Liver (tissue), 8 donors: ENCODE measurements at regions not wholly inside any gene's neighbourhood (a gene's known extent, or its start where the extent isn't known, plus 50 kb on each side); places are given as distances from the start of the nearest gene placed in this dataset.

Source experiments
- DNase-seq: peaks from one replicate; pipeline ENCODE4 v3.0.0-alpha.2; 2017; ENCODE audit warnings: low spot score
- H3K27ac ChIP-seq, 2 donors: one replicate each; pipeline ENCODE4 v1.7.0; 2013; ENCODE audit warnings: inconsistent platforms in 2 of 2, low read length in 2 of 2, control low read depth in 1 of 2, low read depth in 1 of 2, mild to moderate bottlenecking in 1 of 2
- H3K27me3 ChIP-seq, 4 donors: one replicate each; pipeline versions ENCODE4 v1.6.1 to v1.7.0; 2013; ENCODE audit warnings: low read length in 3 of 4, inconsistent platforms in 1 of 4, mild to moderate bottlenecking in 1 of 4, moderate library complexity in 1 of 4; ENCODE audit not compliant: control insufficient read depth in 4 of 4, insufficient read depth in 4 of 4
- H3K36me3 ChIP-seq, 4 donors: one replicate each; pipeline versions ENCODE4 v1.6.1 to v1.7.0; 2013; ENCODE audit warnings: low read length in 3 of 4, mild to moderate bottlenecking in 3 of 4, low read depth in 1 of 4, moderate library complexity in 1 of 4; ENCODE audit not compliant: control insufficient read depth in 4 of 4, insufficient read depth in 3 of 4
- H3K4me1 ChIP-seq, 4 donors: one replicate each; pipeline versions ENCODE4 v1.6.1 to v1.7.0; 2013; ENCODE audit warnings: low read length in 3 of 4, mild to moderate bottlenecking in 3 of 4, moderate library complexity in 1 of 4; ENCODE audit not compliant: control insufficient read depth in 4 of 4, insufficient read depth in 4 of 4
- H3K4me3 ChIP-seq, 3 donors: one replicate each; pipeline versions ENCODE4 v1.6.1 to v1.7.0; 2013; ENCODE audit warnings: low read length in 3 of 3, control low read depth in 1 of 3, low read depth in 1 of 3, mild to moderate bottlenecking in 1 of 3
- H3K9ac ChIP-seq, 2 donors: one replicate each; pipeline ENCODE4 v1.7.0; 2013; ENCODE audit warnings: low read length in 2 of 2, mild to moderate bottlenecking in 2 of 2, moderate library complexity in 2 of 2, control low read depth in 1 of 2, low read depth in 1 of 2
- H3K9me3 ChIP-seq, 4 donors: one replicate each; pipeline versions ENCODE4 v1.6.1 to v1.7.0; 2013; ENCODE audit warnings: low read length in 3 of 4; ENCODE audit not compliant: control insufficient read depth in 4 of 4
- EGR1 ChIP-seq, 2 donors: IDR thresholded peaks; 2 replicates each; pipeline ENCODE4 v1.6.1; 2016 to 2018; ENCODE audit warnings: antibody characterized with exemption in 2 of 2, low read depth in 2 of 2
- FOXA1 ChIP-seq: IDR thresholded peaks from 2 replicates; pipeline ENCODE4 v1.6.1; 2016; ENCODE audit warnings: antibody characterized with exemption
- FOXA2 ChIP-seq: IDR thresholded peaks from 2 replicates; pipeline ENCODE4 v1.6.1; 2016; ENCODE audit warnings: antibody characterized with exemption
- GABPA ChIP-seq, 2 donors: IDR thresholded peaks in 1 of 2; conservative IDR thresholded peaks in 1 of 2; 2 replicates each; pipeline ENCODE4 v1.6.1; 2016; ENCODE audit warnings: antibody characterized with exemption in 2 of 2, mild to moderate bottlenecking in 1 of 2, moderate library complexity in 1 of 2
- HNF4A ChIP-seq, 2 donors: conservative IDR thresholded peaks; 2 replicates each; pipeline ENCODE4 v1.6.1; 2016; ENCODE audit warnings: antibody characterized with exemption in 2 of 2, mild to moderate bottlenecking in 2 of 2
- HNF4G ChIP-seq: IDR thresholded peaks from 2 replicates; pipeline ENCODE4 v1.6.1; 2016; ENCODE audit warnings: antibody characterized with exemption
- JUND ChIP-seq, 2 donors: IDR thresholded peaks; 2 replicates each; pipeline ENCODE4 v1.6.1; 2016; ENCODE audit warnings: antibody characterized with exemption in 2 of 2
- NR2F2 ChIP-seq: IDR thresholded peaks from 2 replicates; pipeline ENCODE4 v1.6.1; 2016; ENCODE audit warnings: antibody characterized with exemption
- RAD21 ChIP-seq, 2 donors: IDR thresholded peaks; 2 replicates each; pipeline ENCODE4 v1.6.1; 2016; ENCODE audit warnings: antibody characterized with exemption in 2 of 2, mild to moderate bottlenecking in 2 of 2
- RXRA ChIP-seq, 2 donors: IDR thresholded peaks; 2 replicates each; pipeline ENCODE4 v1.6.1; 2017 to 2018; ENCODE audit warnings: antibody characterized with exemption in 2 of 2, mild to moderate bottlenecking in 1 of 2
- SP1 ChIP-seq: IDR thresholded peaks from 2 replicates; pipeline ENCODE4 v1.6.1; 2018; ENCODE audit warnings: antibody characterized with exemption, mild to moderate bottlenecking
- TAF1 ChIP-seq: conservative IDR thresholded peaks from 2 replicates; pipeline ENCODE4 v1.6.1; 2016; ENCODE audit warnings: antibody characterized with exemption, mild to moderate bottlenecking
- YY1 ChIP-seq: IDR thresholded peaks from 2 replicates; pipeline ENCODE4 v1.6.1; 2016; ENCODE audit warnings: antibody characterized with exemption, mild to moderate bottlenecking
- WGBS: extraction: QIAGEN DNeasy Blood & Tissue Kit; methylation state at CpG from one replicate; pipeline ENCODE4 v1.1.7; 2013; 5-methylcytosine and 5-hydroxymethylcytosine counted together
- TF ChIP-seq, protein P1 (sequence below): fragments of 150-350 bp; IDR thresholded peaks from 2 replicates; pipeline ENCODE4 v1.5.1; 2017; ENCODE audit warnings: improper control_type of control experiment, low read depth, low read length; ENCODE audit not compliant: missing input control
- TF ChIP-seq, protein P2 (sequence below): IDR thresholded peaks from 2 replicates; pipeline ENCODE4 v1.6.1; 2016; ENCODE audit warnings: antibody characterized with exemption, mild to moderate bottlenecking
- TF ChIP-seq, protein P3 (sequence below): IDR thresholded peaks from 2 replicates; pipeline ENCODE4 v1.6.1; 2016; ENCODE audit warnings: antibody characterized with exemption
- TF ChIP-seq, protein P4 (sequence below): IDR thresholded peaks from 2 replicates; pipeline ENCODE4 v1.6.1; 2016; ENCODE audit warnings: antibody characterized with exemption
- TF ChIP-seq, protein P5 (sequence below): IDR thresholded peaks from 2 replicates; pipeline ENCODE4 v1.6.1; 2016; ENCODE audit warnings: antibody characterized with exemption
- donor health status: healthy.
- donor health status: healthy.
- donor health status: healthy.
- donor health status: healthy.
- donor health status: healthy.

DNA sequence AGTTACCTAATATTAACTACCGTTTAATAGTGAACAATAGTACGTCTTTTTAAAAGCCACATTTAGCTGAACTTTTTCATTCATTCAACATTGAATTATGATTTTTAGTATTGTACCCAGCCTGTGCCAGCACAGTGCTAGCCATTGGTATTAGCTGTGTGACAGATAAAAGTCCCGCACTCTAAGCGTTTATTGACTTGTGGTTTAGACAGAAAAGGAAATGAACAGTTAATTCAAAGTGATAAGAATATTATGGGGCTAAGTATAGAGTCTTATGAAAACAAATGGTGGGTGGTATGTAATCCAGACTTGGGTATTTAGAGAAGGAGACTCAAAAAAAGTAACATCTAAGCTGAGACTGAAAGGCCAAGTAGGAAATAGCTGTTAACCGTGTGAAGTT lies 202.3 kb downstream of the RPS12 start:
- no peaks in the 10 kb centered on the region for H3K36me3 ChIP-seq
- H3K27ac ChIP-seq: no peak overlapping the region
- H3K27me3 ChIP-seq: peaks cover 0 to 4% (median 0%) of the 10 kb centered on the region in 4 donors
- no peak for DNase-seq
- no peak overlapping the region for H3K4me3 ChIP-seq
- peaks cover 0 to 5% (median 0%) of the 10 kb centered on the region in 4 donors for H3K9me3 ChIP-seq
- 77% methylated on average over 5 of the region's 5 CpGs for WGBS
- H3K9ac ChIP-seq: no peak overlapping the region
- H3K4me1 ChIP-seq: no peaks in the 10 kb centered on the region
- TF ChIP-seq, protein P1, sequence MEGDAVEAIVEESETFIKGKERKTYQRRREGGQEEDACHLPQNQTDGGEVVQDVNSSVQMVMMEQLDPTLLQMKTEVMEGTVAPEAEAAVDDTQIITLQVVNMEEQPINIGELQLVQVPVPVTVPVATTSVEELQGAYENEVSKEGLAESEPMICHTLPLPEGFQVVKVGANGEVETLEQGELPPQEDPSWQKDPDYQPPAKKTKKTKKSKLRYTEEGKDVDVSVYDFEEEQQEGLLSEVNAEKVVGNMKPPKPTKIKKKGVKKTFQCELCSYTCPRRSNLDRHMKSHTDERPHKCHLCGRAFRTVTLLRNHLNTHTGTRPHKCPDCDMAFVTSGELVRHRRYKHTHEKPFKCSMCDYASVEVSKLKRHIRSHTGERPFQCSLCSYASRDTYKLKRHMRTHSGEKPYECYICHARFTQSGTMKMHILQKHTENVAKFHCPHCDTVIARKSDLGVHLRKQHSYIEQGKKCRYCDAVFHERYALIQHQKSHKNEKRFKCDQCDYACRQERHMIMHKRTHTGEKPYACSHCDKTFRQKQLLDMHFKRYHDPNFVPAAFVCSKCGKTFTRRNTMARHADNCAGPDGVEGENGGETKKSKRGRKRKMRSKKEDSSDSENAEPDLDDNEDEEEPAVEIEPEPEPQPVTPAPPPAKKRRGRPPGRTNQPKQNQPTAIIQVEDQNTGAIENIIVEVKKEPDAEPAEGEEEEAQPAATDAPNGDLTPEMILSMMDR: no peak
- TF ChIP-seq TAF1 (no peak), FOXA2 (no peak), EGR1 (IDR thresholded peaks at IDR 0.05; ENCODE audit: low read depth in 2 of 2) (no peak), JUND (IDR thresholded peaks at IDR 0.05) (no peak), YY1 (no peak), SP1 (no peak), RAD21 (IDR thresholded peaks at IDR 0.05) (no peak), GABPA (IDR thresholded peaks at IDR 0.05 in 1 of 2, conservative IDR thresholded peaks at IDR 0.05 in 1 of 2) (no peak), RXRA (IDR thresholded peaks at IDR 0.05) (no peak), FOXA1 (no peak), NR2F2 (no peak), HNF4G (no peak), HNF4A (conservative IDR thresholded peaks at IDR 0.05) (no peak)
- TF ChIP-seq, protein P2, sequence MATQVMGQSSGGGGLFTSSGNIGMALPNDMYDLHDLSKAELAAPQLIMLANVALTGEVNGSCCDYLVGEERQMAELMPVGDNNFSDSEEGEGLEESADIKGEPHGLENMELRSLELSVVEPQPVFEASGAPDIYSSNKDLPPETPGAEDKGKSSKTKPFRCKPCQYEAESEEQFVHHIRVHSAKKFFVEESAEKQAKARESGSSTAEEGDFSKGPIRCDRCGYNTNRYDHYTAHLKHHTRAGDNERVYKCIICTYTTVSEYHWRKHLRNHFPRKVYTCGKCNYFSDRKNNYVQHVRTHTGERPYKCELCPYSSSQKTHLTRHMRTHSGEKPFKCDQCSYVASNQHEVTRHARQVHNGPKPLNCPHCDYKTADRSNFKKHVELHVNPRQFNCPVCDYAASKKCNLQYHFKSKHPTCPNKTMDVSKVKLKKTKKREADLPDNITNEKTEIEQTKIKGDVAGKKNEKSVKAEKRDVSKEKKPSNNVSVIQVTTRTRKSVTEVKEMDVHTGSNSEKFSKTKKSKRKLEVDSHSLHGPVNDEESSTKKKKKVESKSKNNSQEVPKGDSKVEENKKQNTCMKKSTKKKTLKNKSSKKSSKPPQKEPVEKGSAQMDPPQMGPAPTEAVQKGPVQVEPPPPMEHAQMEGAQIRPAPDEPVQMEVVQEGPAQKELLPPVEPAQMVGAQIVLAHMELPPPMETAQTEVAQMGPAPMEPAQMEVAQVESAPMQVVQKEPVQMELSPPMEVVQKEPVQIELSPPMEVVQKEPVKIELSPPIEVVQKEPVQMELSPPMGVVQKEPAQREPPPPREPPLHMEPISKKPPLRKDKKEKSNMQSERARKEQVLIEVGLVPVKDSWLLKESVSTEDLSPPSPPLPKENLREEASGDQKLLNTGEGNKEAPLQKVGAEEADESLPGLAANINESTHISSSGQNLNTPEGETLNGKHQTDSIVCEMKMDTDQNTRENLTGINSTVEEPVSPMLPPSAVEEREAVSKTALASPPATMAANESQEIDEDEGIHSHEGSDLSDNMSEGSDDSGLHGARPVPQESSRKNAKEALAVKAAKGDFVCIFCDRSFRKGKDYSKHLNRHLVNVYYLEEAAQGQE: no peak
- TF ChIP-seq, protein P3, sequence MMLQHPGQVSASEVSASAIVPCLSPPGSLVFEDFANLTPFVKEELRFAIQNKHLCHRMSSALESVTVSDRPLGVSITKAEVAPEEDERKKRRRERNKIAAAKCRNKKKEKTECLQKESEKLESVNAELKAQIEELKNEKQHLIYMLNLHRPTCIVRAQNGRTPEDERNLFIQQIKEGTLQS: no peak
- TF ChIP-seq, protein P4, sequence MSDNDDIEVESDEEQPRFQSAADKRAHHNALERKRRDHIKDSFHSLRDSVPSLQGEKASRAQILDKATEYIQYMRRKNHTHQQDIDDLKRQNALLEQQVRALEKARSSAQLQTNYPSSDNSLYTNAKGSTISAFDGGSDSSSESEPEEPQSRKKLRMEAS: no peak
- TF ChIP-seq, protein P5, sequence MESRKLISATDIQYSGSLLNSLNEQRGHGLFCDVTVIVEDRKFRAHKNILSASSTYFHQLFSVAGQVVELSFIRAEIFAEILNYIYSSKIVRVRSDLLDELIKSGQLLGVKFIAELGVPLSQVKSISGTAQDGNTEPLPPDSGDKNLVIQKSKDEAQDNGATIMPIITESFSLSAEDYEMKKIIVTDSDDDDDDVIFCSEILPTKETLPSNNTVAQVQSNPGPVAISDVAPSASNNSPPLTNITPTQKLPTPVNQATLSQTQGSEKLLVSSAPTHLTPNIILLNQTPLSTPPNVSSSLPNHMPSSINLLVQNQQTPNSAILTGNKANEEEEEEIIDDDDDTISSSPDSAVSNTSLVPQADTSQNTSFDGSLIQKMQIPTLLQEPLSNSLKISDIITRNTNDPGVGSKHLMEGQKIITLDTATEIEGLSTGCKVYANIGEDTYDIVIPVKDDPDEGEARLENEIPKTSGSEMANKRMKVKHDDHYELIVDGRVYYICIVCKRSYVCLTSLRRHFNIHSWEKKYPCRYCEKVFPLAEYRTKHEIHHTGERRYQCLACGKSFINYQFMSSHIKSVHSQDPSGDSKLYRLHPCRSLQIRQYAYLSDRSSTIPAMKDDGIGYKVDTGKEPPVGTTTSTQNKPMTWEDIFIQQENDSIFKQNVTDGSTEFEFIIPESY: no peak
